GM12878 (cell line): ENCODE measurements at regions not wholly inside any gene's neighbourhood (a gene's known extent, or its start where the extent isn't known, plus 50 kb on each side); places are given as distances from the start of the nearest gene placed in this dataset.

Source experiments
- ATAC-seq: fragments of 200-7000 bp; cut with Tn5 transposase; 3 replicates; pipeline ENCODE4 v1.9.1; 2020; ENCODE audit warnings: mild to moderate bottlenecking, moderate library complexity
- BruUV-seq: library from RNA; stranded (reverse); fragments of 400-500 nt; replicated peaks from 2 replicates; lab custom pipeline; 2021; lab: Mats Ljungman, UMichigan
- CTCF ChIA-PET: fragments of 300-600 bp; sonication (Branson Sonifier 250); formaldehyde crosslinking; extraction: SDS; loops from one replicate; lab custom pipeline; 2021; ENCODE audit warnings: inconsistent platforms; lab: Yijun Ruan, JAX
- POLR2A ChIA-PET: fragments of 350-600 bp; formaldehyde crosslinking; extraction: SDS; loops from one replicate; lab custom pipeline; 2021; ENCODE audit warnings: inconsistent platforms; lab: Charles Lee
- RAD21 ChIA-PET: fragments of 300-600 bp; sonication (Branson Sonifier 250); formaldehyde crosslinking; loops from one replicate; lab custom pipeline; 2023; ENCODE audit warnings: antibody characterized with exemption; ENCODE audit not compliant: unreplicated experiment; lab: Charles Lee
- SMC1A ChIA-PET: fragments of 300-600 bp; sonication (Branson Sonifier 250); formaldehyde crosslinking; loops from one replicate; lab custom pipeline; 2023; ENCODE audit not compliant: unreplicated experiment, uncharacterized antibody; lab: Charles Lee
- DNase-seq: peaks from one replicate; pipeline ENCODE4 v3.0.0-alpha.2; 2011; ENCODE audit warnings: low read depth, low spot score
- FAIRE-seq: peaks from 3 replicates; lab custom pipeline; 2011; peaks lifted over from hg19 to GRCh38; lab: Jason Lieb, UNC
- H2AFZ ChIP-seq: 2 replicates; pipeline ENCODE4 v1.6.0; 2011; ENCODE audit warnings: low read depth, low read length, control low read depth; ENCODE audit not compliant: control insufficient read depth
- H3K27ac ChIP-seq: 2 replicates; pipeline ENCODE4 v1.5.1; 2011; ENCODE audit warnings: control low read depth; ENCODE audit not compliant: control insufficient read depth, insufficient read depth
- H3K27me3 ChIP-seq, 2 experiments: replicated peaks in 1 of 2; 2 replicates each; pipeline versions ENCODE4 v1.6.0 to v1.6.1; 2011; ENCODE audit warnings: low read length in 1 of 2; ENCODE audit not compliant: control insufficient read depth in 2 of 2, insufficient read depth in 2 of 2
- H3K36me3 ChIP-seq, 2 experiments: 2 replicates each; pipeline ENCODE4 v1.5.1; 2011; ENCODE audit warnings: low read length in 1 of 2; ENCODE audit not compliant: control insufficient read depth in 2 of 2, insufficient read depth in 2 of 2
- H3K4me1 ChIP-seq: 2 replicates; pipeline ENCODE4 v1.6.1; 2011; ENCODE audit warnings: mild to moderate bottlenecking, low read length, moderate library complexity, mixed read lengths; ENCODE audit not compliant: control insufficient read depth, insufficient read depth
- H3K4me2 ChIP-seq: 2 replicates; pipeline ENCODE4 v1.6.0; 2011; ENCODE audit warnings: control low read depth; ENCODE audit not compliant: control insufficient read depth, insufficient read depth
- H3K4me3 ChIP-seq: fragments of 200-600 bp; sonication (generic); 2 replicates; pipeline ENCODE4 v1.5.1; 2016
- H3K79me2 ChIP-seq: 2 replicates; pipeline ENCODE4 v1.6.0; 2011; ENCODE audit warnings: low read length; ENCODE audit not compliant: control insufficient read depth, insufficient read depth
- H3K9ac ChIP-seq: 2 replicates; pipeline ENCODE4 v1.8.0; 2011; ENCODE audit warnings: low read length, control low read depth, mixed read lengths; ENCODE audit not compliant: control insufficient read depth, insufficient read depth
- H3K9me3 ChIP-seq: replicated peaks from 3 replicates; pipeline ENCODE4 v1.5.1; 2011; ENCODE audit warnings: mild to moderate bottlenecking, low read length; ENCODE audit not compliant: control insufficient read depth, insufficient read depth
- H4K20me1 ChIP-seq: 2 replicates; pipeline ENCODE4 v1.6.0; 2011; ENCODE audit not compliant: control insufficient read depth, insufficient read depth
- CHD2 ChIP-seq: IDR thresholded peaks from 2 replicates; pipeline ENCODE4 v1.6.1; 2011; ENCODE audit warnings: low read depth, low read length, improper control_type of control experiment, borderline replicate concordance
- IRF4 ChIP-seq: IDR thresholded peaks from 2 replicates; pipeline ENCODE4 v1.6.1; 2011; ENCODE audit warnings: low read depth, low read length
- MXI1 ChIP-seq: fragments of 150-350 bp; IDR thresholded peaks from 2 replicates; pipeline ENCODE4 v1.6.1; 2011; ENCODE audit warnings: low read depth, mild to moderate bottlenecking, inconsistent platforms, low read length, improper control_type of control experiment
- NFYB ChIP-seq: IDR thresholded peaks from 2 replicates; pipeline ENCODE4 v1.6.1; 2011; ENCODE audit warnings: low read depth, mild to moderate bottlenecking, low read length, improper control_type of control experiment, moderate library complexity; ENCODE audit not compliant: insufficient read depth
- SMAD1 ChIP-seq: fragments of 450-650 bp; IDR thresholded peaks from 2 replicates; pipeline ENCODE4 v1.6.1; 2018; ENCODE audit warnings: mild to moderate bottlenecking, low read depth; ENCODE audit not compliant: partially characterized antibody
- SPI1 ChIP-seq: IDR thresholded peaks from 2 replicates; pipeline ENCODE4 v1.6.1; 2011; ENCODE audit warnings: low read depth, mild to moderate bottlenecking, low read length, moderate library complexity, borderline replicate concordance; ENCODE audit not compliant: insufficient read depth
- WGBS: methylation state at CpG from one replicate; pipeline ENCODE4 v1.1.6; 2016; ENCODE audit warnings: low lambda C conversion rate; ENCODE audit not compliant: insufficient replicate concordance, insufficient coverage; ENCODE audit errors: missing lambda C conversion rate; 5-methylcytosine and 5-hydroxymethylcytosine counted together
- in situ Hi-C: fragments of 300-500 bp; cut with MboI; formaldehyde crosslinking; loops from 9 replicates; pipeline ENCODE4 v1.14.3; 2018; ENCODE audit warnings: mixed read lengths
- intact Hi-C: fragments of 100-400 bp; cut with micrococcal nuclease; formaldehyde crosslinking; loops from one replicate; pipeline ENCODE4 v1.14.2; 2022; ENCODE audit not compliant: unreplicated experiment
- TF ChIP-seq, protein P1 (sequence below): IDR thresholded peaks from 2 replicates; pipeline ENCODE4 v1.6.1; 2011; ENCODE audit warnings: low read depth, mild to moderate bottlenecking, low read length, moderate library complexity, borderline replicate concordance; ENCODE audit errors: extremely low read depth

GRCh38 chr16:16973707-16974591, 496.8 kb downstream of the XYLT1 start:
- H3K27ac ChIP-seq = no peak overlapping the region
- H3K36me3 ChIP-seq = no peaks in the 10 kb centered on the region
- no peaks in the 10 kb centered on the region for H3K27me3 ChIP-seq
- no peak for DNase-seq
- H3K4me3 ChIP-seq = no peak overlapping the region
- no peaks in the 10 kb centered on the region for H4K20me1 ChIP-seq
- RAD21 ChIA-PET = no interaction called here
- SMC1A ChIA-PET = no interaction called here
- intact Hi-C loops = no loop called here
- WGBS = 16% methylated on average over 10 of the region's 10 CpGs
- CTCF ChIA-PET = no interaction called here
- no peak for FAIRE-seq
- BruUV-seq = no TSS peak
- no peak overlapping the region for H3K9ac ChIP-seq
- no peak overlapping the region for H2AFZ ChIP-seq
- in situ Hi-C loops = no loop called here
- TF ChIP-seq SPI1 (no peak), SMAD1 (no peak), IRF4 (no peak), MXI1 (no peak), CHD2 (no peak), NFYB (no peak)
- TF ChIP-seq, protein P1, sequence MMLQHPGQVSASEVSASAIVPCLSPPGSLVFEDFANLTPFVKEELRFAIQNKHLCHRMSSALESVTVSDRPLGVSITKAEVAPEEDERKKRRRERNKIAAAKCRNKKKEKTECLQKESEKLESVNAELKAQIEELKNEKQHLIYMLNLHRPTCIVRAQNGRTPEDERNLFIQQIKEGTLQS = no peak
- H3K79me2 ChIP-seq = no peaks in the 10 kb centered on the region
- H3K4me1 ChIP-seq = no peaks in the 10 kb centered on the region
- no peak overlapping the region for H3K4me2 ChIP-seq
- no peak for ATAC-seq
- POLR2A ChIA-PET = no interaction called here
- H3K9me3 ChIP-seq = no peaks in the 10 kb centered on the region; the same call in 2 of the 3 replicates
